Mesenchymal stem cell (in vitro differentiated cells and primary cell): ENCODE measurements at regions not wholly inside any gene's neighbourhood (a gene's known extent, or its start where the extent isn't known, plus 50 kb on each side); places are given as distances from the start of the nearest gene placed in this dataset. TPM values are rescaled to one million over a fixed set of nuclear protein-coding genes. Genes with fewer than 3 reads are reported as not detected.

Experiments used
- small RNA-seq: library from polyadenylated mRNA; stranded (forward); fragments of <200 nt; extraction: miRNeasy Mini kit (QIAGEN cat#:217004); gene quantifications from one replicate; pipeline ENCODE3, GENCODE V24; 2013; ENCODE audit warnings: low read depth

Small RNA genes in the stretch of these regions (small RNA-seq; reads per million reads assigned to genes)
- not detected for gene RNA5SP56
